DOHH2 (cell line): ENCODE measurements at regions not wholly inside any gene's neighbourhood (a gene's known extent, or its start where the extent isn't known, plus 50 kb on each side); places are given as distances from the start of the nearest gene placed in this dataset.

ENCODE experiments used
- H3F3A ChIP-seq: fragments of 200-600 bp; sonication (generic), shearing (Covaris generic); 2 replicates; pipeline ENCODE4 v1.6.0; 2016; ENCODE audit warnings: antibody characterized with exemption, mild to moderate bottlenecking; ENCODE audit not compliant: control insufficient read depth, insufficient read depth
- H3K27ac ChIP-seq: fragments of 200-600 bp; sonication (generic); 2 replicates; pipeline ENCODE4 v1.5.1; 2014; ENCODE audit warnings: low read depth, mild to moderate bottlenecking, low read length, moderate library complexity
- H3K27me3 ChIP-seq: fragments of 200-600 bp; sonication (generic); 2 replicates; pipeline ENCODE4 v1.6.1; 2014; ENCODE audit warnings: mild to moderate bottlenecking, low read length, mixed read lengths; ENCODE audit not compliant: control insufficient read depth
- H3K36me3 ChIP-seq: fragments of 200-600 bp; sonication (generic); 2 replicates; pipeline ENCODE4 v1.6.1; 2014; ENCODE audit warnings: mild to moderate bottlenecking, low read length, moderate library complexity, mixed read lengths; ENCODE audit not compliant: control insufficient read depth
- H3K4me1 ChIP-seq: fragments of 200-600 bp; sonication (generic); 2 replicates; pipeline ENCODE4 v1.6.1; 2014; ENCODE audit warnings: mild to moderate bottlenecking, low read length, mixed read lengths; ENCODE audit not compliant: control insufficient read depth
- H3K4me2 ChIP-seq: fragments of 200-600 bp; sonication (generic); 2 replicates; pipeline ENCODE4 v1.6.0; 2014; ENCODE audit warnings: mild to moderate bottlenecking, low read length, moderate library complexity
- H3K4me3 ChIP-seq: fragments of 200-600 bp; sonication (generic); 2 replicates; pipeline ENCODE4 v1.5.1; 2014; ENCODE audit warnings: mild to moderate bottlenecking, low read length, mixed read lengths
- H3K79me2 ChIP-seq: fragments of 200-600 bp; sonication (generic); 2 replicates; pipeline ENCODE4 v1.6.1; 2014; ENCODE audit warnings: mild to moderate bottlenecking, low read length, mixed read lengths; ENCODE audit not compliant: control insufficient read depth
- H3K9me2 ChIP-seq: fragments of 200-600 bp; sonication (generic); replicated peaks from 2 replicates; pipeline ENCODE4 v1.6.1; 2014; ENCODE audit warnings: mild to moderate bottlenecking, low read length, mixed read lengths; ENCODE audit not compliant: control insufficient read depth
- H3K9me3 ChIP-seq: fragments of 200-600 bp; sonication (generic); 2 replicates; pipeline ENCODE4 v1.6.1; 2014; ENCODE audit warnings: antibody characterized with exemption, low read length, mixed read lengths; ENCODE audit not compliant: control insufficient read depth, insufficient read depth
- H4K20me1 ChIP-seq: fragments of 200-600 bp; sonication (generic); 2 replicates; pipeline ENCODE4 v1.6.0; 2014; ENCODE audit warnings: low read depth, mild to moderate bottlenecking, antibody characterized with exemption, low read length, moderate library complexity; ENCODE audit not compliant: control insufficient read depth, insufficient read depth
- CTCF ChIP-seq: fragments of 200-600 bp; sonication (generic); IDR thresholded peaks from one replicate; pipeline ENCODE4 v1.5.1; 2014; ENCODE audit warnings: antibody characterized with exemption, mild to moderate bottlenecking, low read depth, low read length; ENCODE audit not compliant: poor library complexity, severe bottlenecking
- EZH2phosphoT487 ChIP-seq: fragments of 200-600 bp; sonication (generic); IDR thresholded peaks from 2 replicates; pipeline ENCODE4 v1.6.1; 2017; ENCODE audit warnings: borderline replicate concordance, mild to moderate bottlenecking, antibody characterized with exemption, low read length, moderate library complexity, mixed read lengths

GRCh38 chr1:175870217-175870616, 126.8 kb upstream of the TNR start:
- Histone ChIP-seq H3F3A (no peaks in the 10 kb centered on the region), H3K27me3 (peaks cover 3% of the 10 kb centered on the region; the same call in 1 of the 2 replicates), H3K9me2 (no peaks in the 10 kb centered on the region), H3K9me3 (no peaks in the 10 kb centered on the region), H3K36me3 (no peaks in the 10 kb centered on the region), H3K27ac (no peak overlapping the region), H4K20me1 (no peaks in the 10 kb centered on the region), H3K4me2 (no peak overlapping the region), H3K79me2 (no peaks in the 10 kb centered on the region), H3K4me3 (no peak overlapping the region), H3K4me1 (no peaks in the 10 kb centered on the region)
- TF ChIP-seq EZH2phosphoT487, result no peak
- no peak for TF ChIP-seq CTCF

GRCh38 chr1:175866776-175867175, 123.4 kb upstream of the TNR start:
- no peaks in the 10 kb centered on the region for H3K79me2 ChIP-seq
- H3K4me2 ChIP-seq, result no peak overlapping the region
- no peaks in the 10 kb centered on the region for H4K20me1 ChIP-seq
- H3K4me1 ChIP-seq, result no peaks in the 10 kb centered on the region
- H3K36me3 ChIP-seq, result no peaks in the 10 kb centered on the region
- H3K27ac ChIP-seq, result no peak overlapping the region
- no peak overlapping the region for H3K4me3 ChIP-seq
- no peaks in the 10 kb centered on the region for H3K9me3 ChIP-seq
- H3K9me2 ChIP-seq, result no peaks in the 10 kb centered on the region
- H3F3A ChIP-seq, result no peaks in the 10 kb centered on the region
- H3K27me3 ChIP-seq, result peaks cover 6% of the 10 kb centered on the region; the same call in 1 of the 2 replicates
- no peak for TF ChIP-seq CTCF
- TF ChIP-seq EZH2phosphoT487, result no peak

- Histone ChIP-seq H3K4me3 (no peak overlapping the region), H3K27ac (no peak overlapping the region), H3K79me2 (no peaks in the 10 kb centered on the region), H4K20me1 (no peaks in the 10 kb centered on the region), H3K9me2 (no peaks in the 10 kb centered on the region), H3K4me2 (no peak overlapping the region), H3K9me3 (no peaks in the 10 kb centered on the region), H3K4me1 (no peaks in the 10 kb centered on the region), H3K36me3 (no peaks in the 10 kb centered on the region), H3K27me3 (peaks cover 6% of the 10 kb centered on the region; the same call in 1 of the 2 replicates), H3F3A (no peaks in the 10 kb centered on the region)
- TF ChIP-seq EZH2phosphoT487 (no peak), CTCF (no peak)
Measured at GRCh38 chr1:175865041-175865766, 121.8 kb upstream of the TNR start.
